ENCODE measurements at regions not wholly inside any gene's neighbourhood (a gene's known extent, or its start where the extent isn't known, plus 50 kb on each side); places are given as distances from the start of the nearest gene placed in this dataset.

GRCh38 chr5:58138791-58139190 is 321.1 kb downstream of the PLK2 start:
- no peak for DNase-seq
- intact Hi-C loops (cut with DNase I): no loop called here

DNA sequence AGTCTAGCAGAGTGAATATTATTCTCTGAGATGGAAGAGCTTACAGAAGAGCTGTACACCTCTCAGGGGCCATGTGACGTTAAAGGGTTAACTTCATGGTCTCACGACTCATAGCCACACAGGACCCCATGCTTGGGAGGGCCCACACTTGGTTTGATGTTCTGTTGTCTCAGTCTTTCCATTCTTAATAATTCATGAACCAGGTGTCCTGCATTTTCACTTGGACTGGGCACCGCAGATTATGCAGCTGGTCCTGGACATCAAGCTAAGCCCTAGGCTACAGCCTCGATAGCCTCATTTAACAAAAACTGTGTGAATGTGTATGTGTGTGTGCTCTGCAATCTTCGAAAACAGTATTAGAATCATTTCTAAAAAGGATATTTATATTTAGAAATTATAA is 323.5 kb downstream of the PLK2 start:
- intact Hi-C loops (cut with DNase I): no loop called here
- no peak for DNase-seq

DNA sequence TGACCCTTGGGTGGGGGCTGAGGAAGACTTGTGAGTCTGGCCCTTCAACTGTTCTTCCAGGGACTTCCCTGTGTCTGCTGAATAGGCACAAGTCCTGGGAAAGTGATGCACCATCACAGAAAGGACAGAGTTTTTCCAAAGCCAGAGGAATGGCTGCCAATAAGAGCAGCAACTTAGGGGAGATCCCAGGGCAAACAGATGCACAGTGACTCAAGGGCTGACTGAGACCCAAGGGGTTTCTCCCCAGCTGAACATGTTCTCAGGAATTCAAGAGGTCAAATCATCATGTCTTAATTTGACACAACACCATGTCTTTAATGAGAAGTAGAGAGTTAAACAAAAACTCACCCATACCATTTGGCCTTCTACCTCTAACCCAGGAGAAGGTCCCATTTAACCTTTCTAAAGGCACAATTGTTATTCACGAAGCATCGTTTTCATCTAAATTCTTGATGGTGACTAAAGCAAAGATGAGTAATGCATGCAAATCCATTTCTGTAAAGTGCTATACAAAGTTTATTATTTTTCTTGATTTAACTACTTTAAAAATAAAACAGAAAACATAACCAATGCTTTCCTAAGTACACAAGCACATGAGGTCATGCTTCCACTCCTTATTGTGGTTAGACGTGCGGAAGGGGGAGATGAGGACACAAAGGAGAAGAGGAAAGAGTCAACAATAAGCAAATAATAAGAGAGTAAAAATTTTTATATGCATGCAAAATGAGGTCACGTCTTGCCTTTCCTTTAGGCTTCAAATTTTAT is 324.1 kb downstream of the PLK2 start:
- DNase-seq: no peak
- intact Hi-C loops (cut with DNase I): no loop called here

DNA sequence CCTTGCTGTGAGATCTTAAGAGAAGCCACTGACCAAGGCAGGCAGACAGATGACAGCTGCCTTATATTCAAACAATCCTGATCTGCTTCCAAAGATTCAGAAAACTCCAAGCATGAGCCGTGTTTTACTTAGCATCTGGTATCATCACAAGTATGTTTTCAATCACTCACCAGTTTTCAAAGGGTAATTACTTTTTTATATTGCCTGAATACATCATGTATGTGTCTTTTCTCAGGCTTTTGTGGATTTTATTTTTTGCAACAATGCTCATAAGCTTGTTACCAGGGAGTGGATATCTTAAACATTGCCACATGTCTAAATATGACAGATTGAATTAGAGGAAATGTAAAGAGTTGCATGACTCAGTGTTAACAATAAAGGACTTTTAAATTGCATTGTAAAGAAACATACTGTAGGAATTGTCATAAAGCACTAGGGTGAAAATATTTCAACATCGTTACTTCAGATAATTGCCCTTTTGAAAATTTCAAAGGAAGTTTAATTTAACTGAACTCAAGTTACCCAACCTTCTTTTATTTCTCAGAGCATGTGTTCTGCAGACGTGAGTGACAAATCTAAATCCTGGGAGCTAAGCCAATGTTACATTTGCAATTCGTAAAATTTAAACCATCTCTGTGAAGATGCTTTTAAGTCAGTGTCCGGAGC is 326.1 kb downstream of the PLK2 start:
- intact Hi-C loops (cut with DNase I): no loop called here
- no peak for DNase-seq

DNA sequence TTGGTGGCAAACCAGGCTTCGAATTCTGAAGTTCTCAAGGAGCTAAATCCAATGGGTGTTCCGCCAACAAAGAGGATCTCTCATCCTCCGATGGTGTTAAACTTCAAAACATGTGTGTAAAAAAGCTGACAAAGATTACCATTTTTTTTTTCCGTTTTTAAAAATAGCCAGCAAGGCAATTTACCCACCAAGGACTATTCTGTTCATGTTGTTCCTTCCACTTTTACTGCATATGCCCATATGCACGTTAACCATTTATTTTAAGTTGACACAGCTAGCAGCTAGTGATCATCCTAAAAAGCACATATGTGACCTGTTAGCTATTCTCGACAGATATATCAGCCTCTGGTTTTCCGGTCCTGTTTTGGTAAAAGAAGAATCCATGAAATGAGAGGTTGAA is 326.7 kb downstream of the PLK2 start:
- no peak for DNase-seq
- intact Hi-C loops (cut with DNase I): no loop called here

DNA sequence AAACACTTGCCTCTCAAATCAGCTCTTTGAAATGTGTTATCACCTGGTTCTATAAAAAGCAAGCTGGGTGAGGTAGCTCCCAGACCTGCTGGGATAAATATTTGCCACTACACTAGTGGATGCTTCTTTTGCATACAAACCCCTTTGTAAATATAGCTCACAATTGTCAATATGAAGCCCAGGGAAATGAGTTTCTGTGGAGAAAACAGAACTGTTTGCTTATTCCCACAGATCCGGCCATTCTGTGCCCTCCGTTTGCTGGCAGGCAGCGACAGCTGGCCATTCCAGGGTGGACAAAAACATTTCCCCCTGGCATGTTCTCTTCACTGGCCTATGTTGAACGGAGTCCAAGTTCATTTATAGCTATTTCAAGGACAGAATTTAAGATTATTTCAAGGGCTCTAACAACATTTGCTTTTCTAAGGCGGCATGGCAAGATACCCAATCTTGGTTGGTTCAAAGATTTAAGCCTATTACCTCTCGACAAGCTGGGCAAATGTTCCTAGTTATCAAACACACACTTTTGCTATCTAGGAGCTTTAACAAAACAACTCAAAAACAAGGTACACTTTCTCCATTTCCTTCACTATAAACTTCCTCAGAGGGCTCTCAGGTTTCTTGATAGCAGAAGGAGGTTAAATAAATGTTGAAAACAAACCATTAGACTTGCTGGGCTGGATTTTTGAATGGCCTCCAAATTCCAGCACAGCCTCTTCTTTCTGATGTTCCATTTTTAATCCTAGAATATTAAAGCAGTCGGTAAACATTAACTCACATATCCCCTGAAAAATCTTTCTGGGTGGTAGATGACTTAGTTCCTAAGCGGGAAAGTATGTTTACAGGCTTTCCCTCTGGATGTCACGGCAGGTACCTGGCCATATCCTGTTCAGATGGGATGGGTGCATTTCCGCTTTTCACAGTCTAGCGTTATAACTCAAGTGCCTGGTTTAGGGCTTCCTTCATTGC is 332.3 kb downstream of the PLK2 start:
- DNase-seq: no peak
- intact Hi-C loops (cut with DNase I): no loop called here

- intact Hi-C loops (cut with DNase I): no loop called here
- DNase-seq: no peak
Measured at GRCh38 chr5:58123501-58123900, 336.4 kb downstream of the PLK2 start.

DNA sequence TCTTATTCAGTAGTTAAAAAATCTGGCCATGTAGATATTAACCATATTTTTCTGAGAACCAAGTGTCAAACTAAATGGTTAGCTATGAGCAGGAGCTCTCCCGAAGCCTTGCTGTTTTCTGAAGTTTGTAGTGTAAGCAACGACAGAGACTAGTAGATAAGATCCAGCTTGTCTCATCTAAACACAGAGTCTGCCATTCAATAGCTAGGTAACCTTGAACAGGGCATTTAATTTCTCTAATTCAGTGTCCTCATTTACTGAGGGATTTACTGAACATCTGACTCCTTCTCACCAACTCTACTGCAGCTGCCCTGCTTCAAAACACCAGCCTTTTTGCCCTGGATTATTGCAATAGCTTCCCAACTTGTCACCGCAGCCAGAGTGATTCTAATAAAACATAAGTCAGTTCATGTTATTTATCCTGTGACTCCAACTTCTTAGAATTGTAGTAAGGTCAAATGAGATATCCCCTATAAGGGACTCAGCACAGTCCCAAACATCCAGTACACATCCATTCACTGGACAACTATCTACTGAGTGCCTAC is 337.0 kb downstream of the PLK2 start:
- DNase-seq: no peak
- intact Hi-C loops (cut with DNase I): no loop called here

- peak in 3 of 42 donors; percentile 8 to 54 (median 19) for DNase-seq
- intact Hi-C loops (cut with DNase I): no loop called here
Measured at GRCh38 chr5:58122157-58122556, 337.7 kb downstream of the PLK2 start.

GRCh38 chr5:58121391-58121790 is 338.5 kb downstream of the PLK2 start:
- intact Hi-C loops (cut with DNase I): no loop called here
- DNase-seq: no peak

DNA sequence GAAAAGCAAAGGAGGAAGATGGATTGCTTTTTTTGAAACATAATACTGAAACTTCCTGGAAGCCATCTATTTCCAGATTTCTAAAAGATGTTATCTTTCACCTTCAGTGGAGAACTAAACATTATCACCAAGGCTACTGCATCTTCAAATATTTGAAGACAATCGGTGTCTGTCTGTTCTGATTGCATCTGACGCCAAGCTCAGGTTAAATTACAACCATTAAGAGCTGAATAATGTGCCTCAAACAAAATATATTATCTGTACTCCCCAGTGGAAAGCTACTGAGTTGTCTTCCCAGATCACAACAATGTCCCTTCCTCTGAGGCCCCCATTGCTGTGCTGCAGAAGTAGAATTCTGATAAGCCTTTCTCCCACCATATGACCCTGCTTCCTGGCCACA is 342.3 kb downstream of the PLK2 start:
- intact Hi-C loops (cut with DNase I): no loop called here

GRCh38 chr5:58116346-58116745 is 343.5 kb downstream of the PLK2 start:
- intact Hi-C loops (cut with DNase I): no loop called here

More for the DNA sequence above, 342.3 kb downstream of the PLK2 start:
- DNase-seq: no peak

GRCh38 chr5:58115811-58116210 is 344.1 kb downstream of the PLK2 start:
- DNase-seq: no peak
- intact Hi-C loops (cut with DNase I): no loop called here

More at GRCh38 chr5:58116346-58116745, 343.5 kb downstream of the PLK2 start:
- DNase-seq: no peak

DNA sequence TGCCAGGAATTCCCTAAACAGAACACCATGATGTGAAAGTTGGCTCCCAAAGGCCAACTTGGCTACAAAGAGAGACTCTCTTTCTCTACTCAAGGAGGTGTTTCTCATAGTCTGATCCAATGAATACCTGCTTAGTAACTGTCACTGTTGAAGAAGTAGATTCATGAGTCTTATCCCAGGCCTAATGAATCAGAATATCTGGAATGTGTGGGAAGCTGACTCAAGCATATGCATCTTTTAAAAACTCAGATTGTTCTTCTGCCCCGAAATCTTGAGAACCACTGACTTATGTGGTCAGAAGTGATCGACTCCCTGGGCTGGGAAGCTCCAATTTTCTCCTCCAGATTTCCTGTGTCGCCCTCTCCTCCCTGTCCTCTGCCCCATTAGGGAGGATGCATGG is 345.6 kb downstream of the PLK2 start:
- no peak for DNase-seq
- intact Hi-C loops (cut with DNase I): no loop called here

DNA sequence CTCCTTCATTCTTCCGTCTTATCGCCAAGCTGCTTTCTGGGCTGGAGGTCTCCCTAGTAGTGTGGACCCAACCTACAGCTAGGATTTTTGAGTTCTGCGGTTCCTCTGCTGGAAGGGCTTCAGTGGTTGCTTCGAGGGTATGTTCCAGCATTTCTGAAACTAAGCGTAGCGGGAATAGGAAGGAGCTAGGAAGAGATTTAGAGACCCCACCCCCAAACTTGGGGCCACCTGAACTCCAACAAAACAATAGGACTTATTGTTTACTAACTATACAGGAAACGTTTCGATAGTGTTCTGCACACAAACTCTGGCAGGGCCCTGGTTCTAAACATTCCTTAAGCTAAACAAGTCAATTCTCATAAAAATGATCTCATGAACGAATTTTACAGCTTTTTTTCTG is 346.7 kb downstream of the PLK2 start:
- intact Hi-C loops (cut with DNase I): no loop called here

GRCh38 chr5:58108511-58108910 is 351.4 kb downstream of the PLK2 start:
- intact Hi-C loops (cut with DNase I): no loop called here
- no peak for DNase-seq

More for the DNA sequence above, 346.7 kb downstream of the PLK2 start:
- no peak for DNase-seq

DNA sequence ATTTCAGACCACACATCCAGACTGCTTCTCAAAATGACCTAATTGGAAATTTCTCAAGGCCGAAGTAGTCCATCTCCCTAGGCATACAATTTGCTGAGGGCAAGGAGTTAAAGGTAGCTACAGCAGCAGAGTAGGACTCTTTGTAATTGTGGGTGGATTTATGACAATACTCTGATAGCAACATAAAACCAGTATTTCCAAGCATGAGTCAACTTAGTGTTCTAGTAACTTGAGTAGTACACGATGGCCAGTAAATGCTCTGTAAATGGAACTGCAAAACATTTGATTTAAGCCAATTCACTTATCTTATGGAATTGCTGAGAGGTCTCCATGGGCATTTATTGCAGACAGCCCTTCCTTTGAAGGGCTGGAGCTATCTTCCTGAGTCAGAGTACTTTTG is 352.2 kb downstream of the PLK2 start:
- no peak for DNase-seq
- intact Hi-C loops (cut with DNase I): no loop called here

DNA sequence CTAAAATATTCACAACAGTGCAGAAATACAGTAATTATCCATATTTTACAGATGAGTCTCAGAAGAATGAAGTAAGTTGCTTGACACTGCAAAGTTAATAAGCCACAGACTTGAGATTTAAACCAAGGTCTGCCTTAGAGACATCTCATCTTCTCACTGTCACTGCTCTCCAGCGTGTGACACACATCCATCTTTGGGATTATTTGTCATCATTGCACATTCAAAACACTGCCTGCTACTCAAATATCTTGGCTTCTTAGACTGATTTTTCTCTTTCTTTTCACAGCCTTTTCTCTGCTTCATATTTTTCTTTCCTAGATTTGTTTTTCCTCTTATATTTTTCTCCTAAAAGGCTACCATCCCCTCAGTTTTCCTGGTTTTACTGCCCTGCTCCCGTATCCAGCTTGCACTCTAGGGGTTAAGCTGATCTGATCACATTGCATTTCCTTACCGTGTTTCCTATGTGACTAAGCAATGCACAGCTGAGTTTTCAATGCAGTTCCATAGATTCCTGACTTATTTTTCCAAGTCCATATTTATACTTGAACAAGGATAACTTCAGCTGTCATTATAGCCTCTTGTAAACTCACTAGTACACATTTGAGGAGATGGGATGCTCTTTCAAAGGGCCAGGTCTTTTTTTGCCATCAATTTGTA is 353.0 kb downstream of the PLK2 start:
- intact Hi-C loops (cut with DNase I): no loop called here

GRCh38 chr5:58105836-58106235 is 354.1 kb downstream of the PLK2 start:
- no peak for DNase-seq
- intact Hi-C loops (cut with DNase I): no loop called here

More for the DNA sequence above, 353.0 kb downstream of the PLK2 start:
- no peak for DNase-seq

Measured in head of caudate nucleus (tissue), 42 donors.